Mucosa of gallbladder (tissue), 1 donor: ENCODE measurements at regions not wholly inside any gene's neighbourhood (a gene's known extent, or its start where the extent isn't known, plus 50 kb on each side); places are given as distances from the start of the nearest gene placed in this dataset.

Experiments
- DNase-seq: peaks from one replicate; pipeline ENCODE4 v3.0.0-alpha.2; 2020; ENCODE audit warnings: low spot score
- donor health status: DM: no; HTN: no; CAD: no.

- DNase-seq, result no peak
Measured at GRCh38 chr2:447902-448665, 160.2 kb upstream of the ALKAL2 start.

- no peak for DNase-seq
Measured at GRCh38 chr2:446963-447530, 159.2 kb upstream of the ALKAL2 start.

- no peak for DNase-seq
Measured at GRCh38 chr2:446303-446874, 158.5 kb upstream of the ALKAL2 start.

- no peak for DNase-seq
Measured at GRCh38 chr2:445896-446295, 158.0 kb upstream of the ALKAL2 start.

- DNase-seq, result no peak
Measured at GRCh38 chr2:444937-445884, 157.3 kb upstream of the ALKAL2 start.

- no peak for DNase-seq
Measured at GRCh38 chr2:443741-444140, 155.8 kb upstream of the ALKAL2 start.

GRCh38 chr2:443216-443615 lies 155.3 kb upstream of the ALKAL2 start:
- DNase-seq, result no peak

- no peak for DNase-seq
Measured at GRCh38 chr2:441258-442022, 153.5 kb upstream of the ALKAL2 start.

- DNase-seq, result no peak
Measured at GRCh38 chr2:440403-440740, 152.5 kb upstream of the ALKAL2 start.

- no peak for DNase-seq
Measured at GRCh38 chr2:439556-440402, 151.9 kb upstream of the ALKAL2 start.

- DNase-seq, result no peak
Measured at GRCh38 chr2:439077-439476, 151.2 kb upstream of the ALKAL2 start.

GRCh38 chr2:437756-438393 lies 150.0 kb upstream of the ALKAL2 start:
- DNase-seq, result peak; percentile 40

- no peak for DNase-seq
Measured at GRCh38 chr2:437180-437579, 149.3 kb upstream of the ALKAL2 start.

GRCh38 chr2:436205-436604 lies 148.3 kb upstream of the ALKAL2 start:
- no peak for DNase-seq

- DNase-seq, result no peak
Measured at GRCh38 chr2:434625-435024, 146.7 kb upstream of the ALKAL2 start.

GRCh38 chr2:433216-433615 lies 145.3 kb upstream of the ALKAL2 start:
- no peak for DNase-seq

- DNase-seq, result no peak
Measured at GRCh38 chr2:430291-431040, 142.6 kb upstream of the ALKAL2 start.

- DNase-seq, result no peak
Measured at GRCh38 chr2:429575-430254, 141.8 kb upstream of the ALKAL2 start.

- DNase-seq, result no peak
Measured at GRCh38 chr2:429142-429541, 141.3 kb upstream of the ALKAL2 start.
